GM12875 (cell line): ENCODE measurements at regions not wholly inside any gene's neighbourhood (a gene's known extent, or its start where the extent isn't known, plus 50 kb on each side); places are given as distances from the start of the nearest gene placed in this dataset.

Experiments
- H3K4me3 ChIP-seq: one replicate; pipeline ENCODE4 v1.5.1; 2011; ENCODE audit warnings: low read depth, low read length, control low read depth
- CTCF ChIP-seq: IDR thresholded peaks from 2 replicates; pipeline ENCODE4 v1.5.1; 2011; ENCODE audit warnings: low read depth, mild to moderate bottlenecking, control low read depth, inconsistent platforms, low read length, moderate library complexity, borderline replicate concordance; ENCODE audit not compliant: insufficient read depth

GRCh38 chr3:147661916-147662315 is 252.8 kb downstream of the ZIC1 start:
- H3K4me3 ChIP-seq = no peak overlapping the region
- no peak for TF ChIP-seq CTCF

GRCh38 chr3:147662705-147663104 is 253.5 kb downstream of the ZIC1 start:
- TF ChIP-seq CTCF = no peak
- H3K4me3 ChIP-seq = no peak overlapping the region

GRCh38 chr3:147669077-147669476 is 259.9 kb downstream of the ZIC1 start:
- H3K4me3 ChIP-seq = no peak overlapping the region
- TF ChIP-seq CTCF = no peak

- H3K4me3 ChIP-seq = no peak overlapping the region
- no peak for TF ChIP-seq CTCF
These were observed 262.9 kb downstream of the ZIC1 start for GRCh38 chr3:147672035-147672434.

GRCh38 chr3:147672436-147672835 is 263.3 kb downstream of the ZIC1 start:
- no peak for TF ChIP-seq CTCF
- H3K4me3 ChIP-seq = no peak overlapping the region

GRCh38 chr3:147675761-147676160 is 266.6 kb downstream of the ZIC1 start:
- no peak overlapping the region for H3K4me3 ChIP-seq
- no peak for TF ChIP-seq CTCF

GRCh38 chr3:147680837-147681483 is 271.8 kb downstream of the ZIC1 start:
- TF ChIP-seq CTCF = no peak
- no peak overlapping the region for H3K4me3 ChIP-seq
